ENCODE measurements at regions not wholly inside any gene's neighbourhood (a gene's known extent, or its start where the extent isn't known, plus 50 kb on each side); places are given as distances from the start of the nearest gene placed in this dataset.
"Not testable (repeated sequence)": the region's sequence is repeated elsewhere in the genome, so short reads cannot be mapped to it uniquely, and the experiment has no call there.

- Histone ChIP-seq H3K4me1 (ENCODE audit: control insufficient read depth in 1 of 2, extremely low read depth in 1 of 2, insufficient read depth in 2 of 2, low read length in 2 of 2) (no peaks in the 10 kb centered on the region), H3K27me3 (replicated peaks in 1 of 2; ENCODE audit: control insufficient read depth in 2 of 2, extremely low read depth in 1 of 2, insufficient read depth in 2 of 2, low read length in 1 of 2) (no peaks in the 10 kb centered on the region), H3K9me3 (no peaks in the 10 kb centered on the region), H3K27ac (ENCODE audit: low read length) (no peak overlapping the region), H3K36me3 (ENCODE audit: control insufficient read depth in 2 of 2, extremely low read depth in 1 of 2, insufficient read depth in 1 of 2, low read length in 1 of 2) (no peaks in the 10 kb centered on the region), H3K4me3 (ENCODE audit: control insufficient read depth in 1 of 2, extremely low read depth in 1 of 2, low read length in 1 of 2) (no peak overlapping the region)
- DNase-seq (no peak), ATAC-seq (replicated peaks in 1 of 4) (no peak)
- no peak overlapping the region for H3K27ac Mint-ChIP-seq
- ChIA-PET POLR2A (no interaction called here), CTCF (no interaction called here)
- no CpG with 5 or more reads among the region's 1 CpG for WGBS (ENCODE audit: insufficient coverage)
- H3K27me3 Mint-ChIP-seq, result no peaks in the 10 kb centered on the region
- no peaks in the 10 kb centered on the region for H3K4me1 Mint-ChIP-seq
- H3K4me3 Mint-ChIP-seq, result no peak overlapping the region
- no peaks in the 10 kb centered on the region for H3K36me3 Mint-ChIP-seq
- H3K9me3 Mint-ChIP-seq, result peaks cover 3 to 10% (median 6%) of the 10 kb centered on the region in 3 donors
Measured at GRCh38 chr5:103993031-103993430, 430.4 kb upstream of the NUDT12 start.

DNA sequence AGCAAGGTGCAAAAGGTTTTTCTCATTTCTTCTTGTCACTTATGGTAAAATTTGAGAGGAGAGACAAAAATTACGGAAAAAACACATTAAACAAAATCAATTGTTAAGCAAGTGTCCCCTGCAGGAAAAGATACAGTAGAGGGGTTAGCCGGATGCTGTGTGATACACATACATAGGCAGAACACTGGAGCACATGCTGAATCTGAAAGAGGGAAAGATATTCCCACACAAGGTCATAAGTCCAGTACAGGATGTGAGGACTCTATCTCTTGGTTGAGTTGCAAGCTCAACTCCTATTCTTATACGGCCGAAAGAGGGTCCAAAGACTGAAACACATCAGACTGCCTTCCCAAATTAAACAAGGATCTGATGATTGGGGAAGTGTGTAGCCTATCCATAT lies 427.5 kb upstream of the NUDT12 start:
- ChIA-PET POLR2A (no interaction called here), CTCF (no interaction called here)
- Mint-ChIP-seq H3K27me3 (no peaks in the 10 kb centered on the region), H3K4me1 (no peaks in the 10 kb centered on the region), H3K9me3 (peaks cover 10 to 13% (median 10%) of the 10 kb centered on the region in 3 donors), H3K4me3 (no peak overlapping the region), H3K27ac (no peak overlapping the region), H3K36me3 (no peaks in the 10 kb centered on the region)
- Histone ChIP-seq H3K27ac (ENCODE audit: low read length) (no peak overlapping the region), H3K36me3 (ENCODE audit: control insufficient read depth in 2 of 2, extremely low read depth in 1 of 2, insufficient read depth in 1 of 2, low read length in 1 of 2) (no peaks in the 10 kb centered on the region), H3K4me3 (ENCODE audit: control insufficient read depth in 1 of 2, extremely low read depth in 1 of 2, low read length in 1 of 2) (no peak overlapping the region), H3K9me3 (no peaks in the 10 kb centered on the region), H3K27me3 (replicated peaks in 1 of 2; ENCODE audit: control insufficient read depth in 2 of 2, extremely low read depth in 1 of 2, insufficient read depth in 2 of 2, low read length in 1 of 2) (no peaks in the 10 kb centered on the region), H3K4me1 (ENCODE audit: control insufficient read depth in 1 of 2, extremely low read depth in 1 of 2, insufficient read depth in 2 of 2, low read length in 2 of 2) (no peaks in the 10 kb centered on the region)
- WGBS (ENCODE audit: insufficient coverage), result 100% methylated on average over 1 of the region's 4 CpGs
- no peak for ATAC-seq (replicated peaks in 1 of 4)
- DNase-seq, result no peak

GRCh38 chr5:103981592-103981991 lies 419.0 kb upstream of the NUDT12 start:
- H3K27ac ChIP-seq (ENCODE audit: low read length), result no peak overlapping the region
- no peaks in the 10 kb centered on the region for H3K36me3 ChIP-seq (ENCODE audit: control insufficient read depth in 2 of 2, extremely low read depth in 1 of 2, insufficient read depth in 1 of 2, low read length in 1 of 2)
- Mint-ChIP-seq H3K36me3 (no peaks in the 10 kb centered on the region), H3K4me3 (no peak overlapping the region), H3K4me1 (no peaks in the 10 kb centered on the region), H3K27me3 (no peaks in the 10 kb centered on the region), H3K27ac (no peak overlapping the region), H3K9me3 (peaks cover 0 to 10% (median 5%) of the 10 kb centered on the region in 3 donors)
- H3K27me3 ChIP-seq (replicated peaks in 1 of 2; ENCODE audit: control insufficient read depth in 2 of 2, extremely low read depth in 1 of 2, insufficient read depth in 2 of 2, low read length in 1 of 2), result no peaks in the 10 kb centered on the region
- no peaks in the 10 kb centered on the region for H3K4me1 ChIP-seq (ENCODE audit: control insufficient read depth in 1 of 2, extremely low read depth in 1 of 2, insufficient read depth in 2 of 2, low read length in 2 of 2)
- CTCF ChIA-PET, result no interaction called here
- POLR2A ChIA-PET, result no interaction called here
- peaks cover 2% of the 10 kb centered on the region for H3K9me3 ChIP-seq
- ATAC-seq (replicated peaks in 1 of 4), result no peak
- WGBS (ENCODE audit: insufficient coverage), result no CpG with 5 or more reads among the region's 4 CpGs
- no peak overlapping the region for H3K4me3 ChIP-seq (ENCODE audit: control insufficient read depth in 1 of 2, extremely low read depth in 1 of 2, low read length in 1 of 2)
- DNase-seq, result no peak

- no peaks in the 10 kb centered on the region for H3K36me3 Mint-ChIP-seq
- no peak overlapping the region for H3K4me3 Mint-ChIP-seq
- POLR2A ChIA-PET, result no interaction called here
- DNase-seq, result no peak
- H3K27ac Mint-ChIP-seq, result no peak overlapping the region
- Histone ChIP-seq H3K27ac (ENCODE audit: low read length) (no peak overlapping the region), H3K9me3 (no peaks in the 10 kb centered on the region), H3K36me3 (ENCODE audit: control insufficient read depth in 2 of 2, extremely low read depth in 1 of 2, insufficient read depth in 1 of 2, low read length in 1 of 2) (no peaks in the 10 kb centered on the region), H3K27me3 (replicated peaks in 1 of 2; ENCODE audit: control insufficient read depth in 2 of 2, extremely low read depth in 1 of 2, insufficient read depth in 2 of 2, low read length in 1 of 2) (no peaks in the 10 kb centered on the region), H3K4me1 (ENCODE audit: control insufficient read depth in 1 of 2, extremely low read depth in 1 of 2, insufficient read depth in 2 of 2, low read length in 2 of 2) (no peaks in the 10 kb centered on the region), H3K4me3 (ENCODE audit: control insufficient read depth in 1 of 2, extremely low read depth in 1 of 2, low read length in 1 of 2) (no peak overlapping the region)
- ATAC-seq (replicated peaks in 1 of 4), result no peak
- CTCF ChIA-PET, result no interaction called here
- H3K4me1 Mint-ChIP-seq, result no peaks in the 10 kb centered on the region
- H3K9me3 Mint-ChIP-seq, result peaks cover 15 to 25% (median 22%) of the 10 kb centered on the region in 3 donors
- no peaks in the 10 kb centered on the region for H3K27me3 Mint-ChIP-seq
Measured at GRCh38 chr5:103973669-103974068, 411.1 kb upstream of the NUDT12 start.

- H3K4me1 Mint-ChIP-seq; CTCF ChIA-PET; H3K4me1 ChIP-seq (ENCODE audit: control insufficient read depth in 1 of 2, extremely low read depth in 1 of 2, insufficient read depth in 2 of 2, low read length in 2 of 2); H3K36me3 Mint-ChIP-seq; H3K27me3 Mint-ChIP-seq; DNase-seq; ATAC-seq (replicated peaks in 1 of 4); H3K9me3 ChIP-seq; H3K4me3 Mint-ChIP-seq; H3K27me3 ChIP-seq (replicated peaks in 1 of 2; ENCODE audit: control insufficient read depth in 2 of 2, extremely low read depth in 1 of 2, insufficient read depth in 2 of 2, low read length in 1 of 2); H3K36me3 ChIP-seq (ENCODE audit: control insufficient read depth in 2 of 2, extremely low read depth in 1 of 2, insufficient read depth in 1 of 2, low read length in 1 of 2); POLR2A ChIA-PET; H3K27ac Mint-ChIP-seq; H3K27ac ChIP-seq (ENCODE audit: low read length); H3K4me3 ChIP-seq (ENCODE audit: control insufficient read depth in 1 of 2, extremely low read depth in 1 of 2, low read length in 1 of 2): not testable (repeated sequence)
- H3K9me3 Mint-ChIP-seq, result peaks cover 16 to 23% (median 16%) of the 10 kb centered on the region in 3 donors
- 93% methylated on average over 21 of the region's 25 CpGs for WGBS (ENCODE audit: insufficient coverage)
Measured at GRCh38 chr5:103966295-103966694, 403.7 kb upstream of the NUDT12 start.

DNA sequence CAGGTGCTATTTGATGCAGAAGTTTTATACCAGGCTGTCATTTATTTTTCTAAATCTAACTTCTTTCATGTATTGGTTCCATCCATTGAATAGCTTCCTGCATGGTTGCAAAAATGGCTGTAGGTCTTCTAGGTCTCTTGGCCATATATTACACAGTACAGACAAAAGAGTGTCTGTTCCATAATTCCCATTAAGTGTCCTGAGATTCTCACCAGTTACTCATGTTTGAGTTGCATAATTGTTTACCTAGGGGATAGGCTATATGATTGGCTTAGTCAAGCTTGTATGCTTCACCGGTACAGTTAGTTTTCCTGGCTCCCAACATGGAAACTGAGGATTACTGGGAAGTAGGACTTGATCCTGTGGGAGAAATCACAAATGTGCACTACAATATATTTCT lies 399.4 kb upstream of the NUDT12 start:
- Mint-ChIP-seq H3K9me3 (peaks cover 4 to 23% (median 15%) of the 10 kb centered on the region in 3 donors), H3K27ac (no peak overlapping the region), H3K4me3 (no peak overlapping the region), H3K4me1 (no peaks in the 10 kb centered on the region), H3K36me3 (no peaks in the 10 kb centered on the region), H3K27me3 (no peaks in the 10 kb centered on the region)
- Histone ChIP-seq H3K4me1 (ENCODE audit: control insufficient read depth in 1 of 2, extremely low read depth in 1 of 2, insufficient read depth in 2 of 2, low read length in 2 of 2) (no peaks in the 10 kb centered on the region), H3K9me3 (no peaks in the 10 kb centered on the region), H3K27ac (ENCODE audit: low read length) (no peak overlapping the region), H3K36me3 (ENCODE audit: control insufficient read depth in 2 of 2, extremely low read depth in 1 of 2, insufficient read depth in 1 of 2, low read length in 1 of 2) (no peaks in the 10 kb centered on the region), H3K27me3 (replicated peaks in 1 of 2; ENCODE audit: control insufficient read depth in 2 of 2, extremely low read depth in 1 of 2, insufficient read depth in 2 of 2, low read length in 1 of 2) (no peaks in the 10 kb centered on the region), H3K4me3 (ENCODE audit: control insufficient read depth in 1 of 2, extremely low read depth in 1 of 2, low read length in 1 of 2) (no peak overlapping the region)
- ChIA-PET POLR2A (no interaction called here), CTCF (no interaction called here)
- ATAC-seq (replicated peaks in 1 of 4), result no peak
- no peak for DNase-seq
- no CpG with 5 or more reads among the region's 1 CpG for WGBS (ENCODE audit: insufficient coverage)

- Histone ChIP-seq H3K36me3 (ENCODE audit: control insufficient read depth in 2 of 2, extremely low read depth in 1 of 2, insufficient read depth in 1 of 2, low read length in 1 of 2) (no peaks in the 10 kb centered on the region), H3K27ac (ENCODE audit: low read length) (no peak overlapping the region), H3K27me3 (replicated peaks in 1 of 2; ENCODE audit: control insufficient read depth in 2 of 2, extremely low read depth in 1 of 2, insufficient read depth in 2 of 2, low read length in 1 of 2) (no peaks in the 10 kb centered on the region), H3K4me1 (ENCODE audit: control insufficient read depth in 1 of 2, extremely low read depth in 1 of 2, insufficient read depth in 2 of 2, low read length in 2 of 2) (no peaks in the 10 kb centered on the region), H3K9me3 (no peaks in the 10 kb centered on the region), H3K4me3 (ENCODE audit: control insufficient read depth in 1 of 2, extremely low read depth in 1 of 2, low read length in 1 of 2) (no peak overlapping the region)
- Mint-ChIP-seq H3K36me3 (no peaks in the 10 kb centered on the region), H3K27me3 (no peaks in the 10 kb centered on the region), H3K27ac (no peak overlapping the region), H3K4me1 (no peaks in the 10 kb centered on the region), H3K9me3 (peaks cover 4 to 14% (median 11%) of the 10 kb centered on the region in 3 donors), H3K4me3 (no peak overlapping the region)
- POLR2A ChIA-PET, result no interaction called here
- no peak for ATAC-seq (replicated peaks in 1 of 4)
- no peak for DNase-seq
- CTCF ChIA-PET, result no interaction called here
- 94% methylated on average over 19 of the region's 47 CpGs for WGBS (ENCODE audit: insufficient coverage)
Measured at GRCh38 chr5:103953601-103954382, 391.2 kb upstream of the NUDT12 start.

Measured in T-cell (primary cell).